GM12878 (cell line): ENCODE measurements at regions not wholly inside any gene's neighbourhood (a gene's known extent, or its start where the extent isn't known, plus 50 kb on each side); places are given as distances from the start of the nearest gene placed in this dataset.

Experiments used
- ATAC-seq: fragments of 200-7000 bp; cut with Tn5 transposase; 3 replicates; pipeline ENCODE4 v1.9.1; 2020; ENCODE audit warnings: mild to moderate bottlenecking, moderate library complexity
- BruUV-seq: library from RNA; stranded (reverse); fragments of 400-500 nt; replicated peaks from 2 replicates; lab custom pipeline; 2021; lab: Mats Ljungman, UMichigan
- CTCF ChIA-PET: fragments of 300-600 bp; sonication (Branson Sonifier 250); formaldehyde crosslinking; extraction: SDS; loops from one replicate; lab custom pipeline; 2021; ENCODE audit warnings: inconsistent platforms; lab: Yijun Ruan, JAX
- POLR2A ChIA-PET: fragments of 350-600 bp; formaldehyde crosslinking; extraction: SDS; loops from one replicate; lab custom pipeline; 2021; ENCODE audit warnings: inconsistent platforms; lab: Charles Lee
- RAD21 ChIA-PET: fragments of 300-600 bp; sonication (Branson Sonifier 250); formaldehyde crosslinking; loops from one replicate; lab custom pipeline; 2023; ENCODE audit warnings: antibody characterized with exemption; ENCODE audit not compliant: unreplicated experiment; lab: Charles Lee
- SMC1A ChIA-PET: fragments of 300-600 bp; sonication (Branson Sonifier 250); formaldehyde crosslinking; loops from one replicate; lab custom pipeline; 2023; ENCODE audit not compliant: unreplicated experiment, uncharacterized antibody; lab: Charles Lee
- DNase-seq: peaks from one replicate; pipeline ENCODE4 v3.0.0-alpha.2; 2011; ENCODE audit warnings: low read depth, low spot score
- FAIRE-seq: peaks from 3 replicates; lab custom pipeline; 2011; peaks lifted over from hg19 to GRCh38; lab: Jason Lieb, UNC
- H2AFZ ChIP-seq: 2 replicates; pipeline ENCODE4 v1.6.0; 2011; ENCODE audit warnings: low read depth, low read length, control low read depth; ENCODE audit not compliant: control insufficient read depth
- H3K27ac ChIP-seq: 2 replicates; pipeline ENCODE4 v1.5.1; 2011; ENCODE audit warnings: control low read depth; ENCODE audit not compliant: control insufficient read depth, insufficient read depth
- H3K27me3 ChIP-seq, 2 experiments: replicated peaks in 1 of 2; 2 replicates each; pipeline versions ENCODE4 v1.6.0 to v1.6.1; 2011; ENCODE audit warnings: low read length in 1 of 2; ENCODE audit not compliant: control insufficient read depth in 2 of 2, insufficient read depth in 2 of 2
- H3K36me3 ChIP-seq, 2 experiments: 2 replicates each; pipeline ENCODE4 v1.5.1; 2011; ENCODE audit warnings: low read length in 1 of 2; ENCODE audit not compliant: control insufficient read depth in 2 of 2, insufficient read depth in 2 of 2
- H3K4me1 ChIP-seq: 2 replicates; pipeline ENCODE4 v1.6.1; 2011; ENCODE audit warnings: mild to moderate bottlenecking, low read length, moderate library complexity, mixed read lengths; ENCODE audit not compliant: control insufficient read depth, insufficient read depth
- H3K4me2 ChIP-seq: 2 replicates; pipeline ENCODE4 v1.6.0; 2011; ENCODE audit warnings: control low read depth; ENCODE audit not compliant: control insufficient read depth, insufficient read depth
- H3K4me3 ChIP-seq: fragments of 200-600 bp; sonication (generic); 2 replicates; pipeline ENCODE4 v1.5.1; 2016
- H3K79me2 ChIP-seq: 2 replicates; pipeline ENCODE4 v1.6.0; 2011; ENCODE audit warnings: low read length; ENCODE audit not compliant: control insufficient read depth, insufficient read depth
- H3K9ac ChIP-seq: 2 replicates; pipeline ENCODE4 v1.8.0; 2011; ENCODE audit warnings: low read length, control low read depth, mixed read lengths; ENCODE audit not compliant: control insufficient read depth, insufficient read depth
- H3K9me3 ChIP-seq: replicated peaks from 3 replicates; pipeline ENCODE4 v1.5.1; 2011; ENCODE audit warnings: mild to moderate bottlenecking, low read length; ENCODE audit not compliant: control insufficient read depth, insufficient read depth
- H4K20me1 ChIP-seq: 2 replicates; pipeline ENCODE4 v1.6.0; 2011; ENCODE audit not compliant: control insufficient read depth, insufficient read depth
- BCL11A ChIP-seq: IDR thresholded peaks from 2 replicates; pipeline ENCODE4 v1.6.1; 2011; ENCODE audit warnings: low read depth, low read length
- BMI1 ChIP-seq: fragments of 450-650 bp; IDR thresholded peaks from 2 replicates; pipeline ENCODE4 v1.6.1; 2016; ENCODE audit warnings: mild to moderate bottlenecking, moderate library complexity, borderline replicate concordance
- CEBPZ ChIP-seq: fragments of 150-350 bp; IDR thresholded peaks from 2 replicates; pipeline ENCODE4 v1.6.1; 2016; ENCODE audit warnings: low read depth, low read length
- DPF2 ChIP-seq: fragments of 450-650 bp; IDR thresholded peaks from 2 replicates; pipeline ENCODE4 v1.6.1; 2017; ENCODE audit warnings: mild to moderate bottlenecking
- IKZF2 ChIP-seq, 2 experiments: fragments of 450-650 bp; IDR thresholded peaks; 2 replicates each; pipeline ENCODE4 v1.6.1; 2017; ENCODE audit warnings: mild to moderate bottlenecking in 2 of 2, moderate library complexity in 2 of 2
- JUNB ChIP-seq: IDR thresholded peaks from 2 replicates; pipeline ENCODE4 v1.6.1; 2016; ENCODE audit warnings: antibody characterized with exemption, mild to moderate bottlenecking
- NFXL1 ChIP-seq: fragments of 450-650 bp; IDR thresholded peaks from 2 replicates; pipeline ENCODE4 v1.6.1; 2017; ENCODE audit warnings: antibody characterized with exemption, mild to moderate bottlenecking, borderline replicate concordance
- NR2F1 ChIP-seq: fragments of 450-650 bp; conservative IDR thresholded peaks from 2 replicates; pipeline ENCODE4 v1.6.1; 2017; ENCODE audit warnings: mild to moderate bottlenecking
- POU2F2 ChIP-seq: IDR thresholded peaks from 3 replicates; pipeline ENCODE4 v1.6.1; 2011; ENCODE audit warnings: low read depth, mild to moderate bottlenecking, low read length, borderline replicate concordance
- SPI1 ChIP-seq: IDR thresholded peaks from 2 replicates; pipeline ENCODE4 v1.6.1; 2011; ENCODE audit warnings: low read depth, mild to moderate bottlenecking, low read length, moderate library complexity, borderline replicate concordance; ENCODE audit not compliant: insufficient read depth
- TBL1XR1 ChIP-seq: IDR thresholded peaks from 2 replicates; pipeline ENCODE4 v1.6.1; 2012; ENCODE audit warnings: low read depth, low read length, improper control_type of control experiment
- YY1 ChIP-seq: IDR thresholded peaks from 2 replicates; pipeline ENCODE4 v1.6.1; 2011; ENCODE audit warnings: low read depth, mild to moderate bottlenecking, low read length
- ZBED1 ChIP-seq: IDR thresholded peaks from 2 replicates; pipeline ENCODE4 v1.6.1; 2016; ENCODE audit warnings: borderline replicate concordance
- WGBS: methylation state at CpG from one replicate; pipeline ENCODE4 v1.1.6; 2016; ENCODE audit warnings: low lambda C conversion rate; ENCODE audit not compliant: insufficient replicate concordance, insufficient coverage; ENCODE audit errors: missing lambda C conversion rate; 5-methylcytosine and 5-hydroxymethylcytosine counted together
- in situ Hi-C: fragments of 300-500 bp; cut with MboI; formaldehyde crosslinking; loops from 9 replicates; pipeline ENCODE4 v1.14.3; 2018; ENCODE audit warnings: mixed read lengths
- intact Hi-C: fragments of 100-400 bp; cut with micrococcal nuclease; formaldehyde crosslinking; loops from one replicate; pipeline ENCODE4 v1.14.2; 2022; ENCODE audit not compliant: unreplicated experiment
- TF ChIP-seq, protein P1 (sequence below): IDR thresholded peaks from 2 replicates; pipeline ENCODE4 v1.6.1; 2011; ENCODE audit warnings: mild to moderate bottlenecking, low read depth, low read length, moderate library complexity; ENCODE audit not compliant: insufficient replicate concordance

- no peaks in the 10 kb centered on the region for H3K4me1 ChIP-seq
- TF ChIP-seq BMI1: no peak
- TF ChIP-seq, protein P1, sequence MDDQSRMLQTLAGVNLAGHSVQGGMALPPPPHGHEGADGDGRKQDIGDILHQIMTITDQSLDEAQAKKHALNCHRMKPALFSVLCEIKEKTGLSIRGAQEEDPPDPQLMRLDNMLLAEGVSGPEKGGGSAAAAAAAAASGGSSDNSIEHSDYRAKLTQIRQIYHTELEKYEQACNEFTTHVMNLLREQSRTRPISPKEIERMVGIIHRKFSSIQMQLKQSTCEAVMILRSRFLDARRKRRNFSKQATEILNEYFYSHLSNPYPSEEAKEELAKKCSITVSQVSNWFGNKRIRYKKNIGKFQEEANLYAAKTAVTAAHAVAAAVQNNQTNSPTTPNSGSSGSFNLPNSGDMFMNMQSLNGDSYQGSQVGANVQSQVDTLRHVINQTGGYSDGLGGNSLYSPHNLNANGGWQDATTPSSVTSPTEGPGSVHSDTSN: no peak
- TF ChIP-seq JUNB: no peak
- no peaks in the 10 kb centered on the region for H3K9me3 ChIP-seq
- no peak overlapping the region for H3K4me3 ChIP-seq
- no TSS peak for BruUV-seq
- DNase-seq: no peak
- H4K20me1 ChIP-seq: no peaks in the 10 kb centered on the region
- H3K79me2 ChIP-seq: no peaks in the 10 kb centered on the region
- no peak for ATAC-seq
- ChIA-PET CTCF (no interaction called here), RAD21 (no interaction called here), SMC1A (no interaction called here), POLR2A (no interaction called here)
- no peaks in the 10 kb centered on the region for H3K27me3 ChIP-seq
- in situ Hi-C loops: no loop called here
- no peak overlapping the region for H3K27ac ChIP-seq
- H3K4me2 ChIP-seq: no peak overlapping the region
- WGBS: 42% methylated on average over 9 of the region's 9 CpGs
- no peak overlapping the region for H2AFZ ChIP-seq
- FAIRE-seq: no peak
- no peaks in the 10 kb centered on the region for H3K36me3 ChIP-seq
- intact Hi-C loops: no loop called here
- H3K9ac ChIP-seq: no peak overlapping the region
Observed at GRCh38 chr5:61609840-61610677, 278.0 kb downstream of the ZSWIM6 start.

DNA sequence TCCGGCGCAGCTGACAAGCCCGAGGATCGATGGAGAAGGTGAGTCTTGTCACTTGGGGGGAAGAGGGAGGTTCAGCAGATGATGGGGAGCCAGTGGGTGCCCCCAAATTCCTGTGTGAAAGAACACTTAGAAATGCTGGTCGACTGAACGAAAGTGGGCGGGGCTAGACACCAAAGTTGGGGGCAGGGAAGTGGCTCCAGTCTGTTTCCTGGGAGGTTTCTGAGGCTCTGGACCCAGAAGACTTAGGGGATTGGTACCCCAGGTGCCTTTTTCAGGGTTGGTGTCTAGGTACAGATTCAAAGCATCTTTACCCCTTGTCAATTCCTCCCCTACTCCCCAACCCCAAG, 278.6 kb downstream of the ZSWIM6 start:
- Histone ChIP-seq H4K20me1 (no peaks in the 10 kb centered on the region), H3K27me3 (no peaks in the 10 kb centered on the region), H3K4me1 (no peaks in the 10 kb centered on the region), H3K36me3 (no peaks in the 10 kb centered on the region), H3K4me3 (no peak overlapping the region), H3K9ac (no peak overlapping the region), H3K79me2 (no peaks in the 10 kb centered on the region), H3K4me2 (no peak overlapping the region), H3K9me3 (no peaks in the 10 kb centered on the region), H3K27ac (no peak overlapping the region), H2AFZ (no peak overlapping the region)
- no peak for ATAC-seq
- ChIA-PET POLR2A (no interaction called here), CTCF (no interaction called here), RAD21 (no interaction called here), SMC1A (no interaction called here)
- no peak for FAIRE-seq
- no peak for DNase-seq
- BruUV-seq: no TSS peak
- intact Hi-C loops (no loop called here), in situ Hi-C loops (no loop called here)
- WGBS: 46% methylated on average over 7 of the region's 7 CpGs
- TF ChIP-seq ZBED1: no peak
- no peak for TF ChIP-seq TBL1XR1
- no peak for TF ChIP-seq YY1
- TF ChIP-seq SPI1: no peak
- no peak for TF ChIP-seq NFXL1
- no peak for TF ChIP-seq IKZF2 (IDR thresholded peaks at IDR 0.05)
- no peak for TF ChIP-seq CEBPZ
- no peak for TF ChIP-seq POU2F2
- TF ChIP-seq NR2F1: no peak
- TF ChIP-seq BCL11A: no peak
- TF ChIP-seq DPF2: no peak
